Forelimb muscle (tissue), 1 donor: ENCODE measurements at regions not wholly inside any gene's neighbourhood (a gene's known extent, or its start where the extent isn't known, plus 50 kb on each side); places are given as distances from the start of the nearest gene placed in this dataset.

Source experiments
- DNase-seq: peaks from one replicate; pipeline ENCODE4 v3.0.0-alpha.2; 2013; ENCODE audit warnings: low read depth

DNA sequence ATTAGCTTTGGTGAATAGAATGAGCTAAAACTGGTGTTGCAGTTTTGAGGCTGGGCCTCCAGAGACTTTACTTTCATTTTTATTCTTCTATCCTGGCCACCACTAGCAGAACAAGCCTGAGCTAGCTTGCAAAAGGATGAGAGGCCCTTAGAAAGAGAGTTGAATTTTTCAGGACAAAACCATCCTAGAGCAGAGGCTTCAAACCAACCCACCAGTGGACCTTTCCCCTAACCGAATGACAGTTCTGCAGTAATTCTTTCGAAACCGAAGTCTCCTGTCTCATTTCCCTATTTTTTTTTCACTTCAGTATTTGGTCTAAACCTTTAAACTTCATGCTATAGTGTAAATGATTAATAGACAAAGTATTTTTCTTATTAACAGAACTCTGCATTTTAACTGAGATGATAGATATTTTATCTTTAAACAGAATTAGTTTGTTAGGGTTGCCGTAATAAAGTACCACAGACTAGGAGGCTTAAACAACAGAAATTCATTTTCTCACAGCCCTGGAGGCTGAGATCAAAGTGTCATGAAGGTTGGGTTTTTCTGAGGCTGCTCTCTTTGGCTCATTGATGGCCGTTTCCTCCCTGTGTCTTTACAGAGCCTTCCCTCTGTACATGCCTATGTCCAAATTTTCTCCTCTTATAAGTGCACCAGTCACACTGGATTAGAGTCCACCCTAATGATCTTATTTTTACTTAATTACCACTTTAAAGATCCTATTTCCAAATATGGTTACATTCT lies 80.6 kb upstream of the PAK5 start:
- no peak for DNase-seq

DNA sequence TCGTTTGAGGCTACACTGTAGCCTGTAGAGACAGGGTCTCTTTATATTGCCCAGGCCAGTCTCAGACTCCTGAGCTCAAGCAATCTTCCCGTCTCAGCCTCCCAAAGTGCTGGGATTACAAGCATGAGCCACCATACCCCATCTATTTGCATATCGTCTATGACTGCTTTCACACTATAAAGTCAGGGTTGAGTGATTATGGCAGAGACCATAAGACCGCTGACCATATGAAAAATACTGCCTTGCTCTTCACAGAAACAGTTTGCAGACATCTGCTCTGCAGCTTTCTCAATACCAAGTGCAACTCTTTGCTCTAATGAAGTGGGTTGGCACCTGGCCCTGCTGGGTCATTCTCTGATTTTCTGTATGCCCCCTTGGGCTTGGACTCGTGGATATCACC lies 79.5 kb upstream of the PAK5 start:
- DNase-seq: no peak

DNA sequence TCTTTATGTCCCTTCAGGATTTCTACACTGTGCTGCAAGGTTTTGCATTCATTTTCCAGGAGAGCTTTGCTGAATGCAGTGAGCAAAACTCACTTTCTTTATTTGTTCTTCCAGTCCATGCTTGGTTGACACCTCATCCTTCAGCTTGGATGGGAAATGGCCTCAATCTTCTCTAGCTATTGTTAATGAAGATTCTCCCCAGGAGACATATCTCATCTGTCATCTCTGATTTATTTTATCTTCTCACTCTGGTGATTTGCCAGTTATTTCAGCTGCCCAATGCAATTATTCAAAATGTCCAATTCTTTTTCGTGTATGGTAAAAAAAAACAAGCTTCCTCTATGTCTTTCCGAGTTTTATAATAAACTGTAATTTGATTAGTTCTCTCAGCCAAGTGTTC lies 77.9 kb upstream of the PAK5 start:
- no peak for DNase-seq

DNA sequence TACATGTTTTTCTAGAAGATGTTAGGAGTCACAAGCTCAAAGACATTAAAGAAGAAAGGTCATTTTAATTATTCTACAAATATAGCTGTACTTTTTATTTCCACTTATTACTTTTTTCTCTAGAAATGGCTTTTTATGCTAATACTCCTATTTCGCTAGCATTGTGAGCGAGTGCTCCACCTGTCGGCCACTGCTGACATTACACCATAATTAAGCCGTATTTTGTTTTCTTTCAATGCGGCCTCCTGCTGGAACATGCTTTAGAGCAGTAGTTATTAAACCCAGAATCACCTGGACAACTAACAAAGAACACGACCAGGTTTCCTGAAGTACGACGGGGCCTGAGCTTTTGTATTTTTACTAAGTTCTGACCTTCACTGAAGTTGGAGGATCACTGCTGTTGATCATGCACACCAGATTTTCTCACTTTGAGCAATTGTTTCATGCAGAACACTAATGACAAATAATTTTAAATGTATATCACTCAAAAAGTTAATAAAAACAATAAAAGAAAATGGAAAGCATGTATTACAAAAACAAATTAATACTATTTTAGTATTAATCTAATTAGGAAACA lies 74.1 kb upstream of the PAK5 start:
- DNase-seq: peak; percentile 13

DNA sequence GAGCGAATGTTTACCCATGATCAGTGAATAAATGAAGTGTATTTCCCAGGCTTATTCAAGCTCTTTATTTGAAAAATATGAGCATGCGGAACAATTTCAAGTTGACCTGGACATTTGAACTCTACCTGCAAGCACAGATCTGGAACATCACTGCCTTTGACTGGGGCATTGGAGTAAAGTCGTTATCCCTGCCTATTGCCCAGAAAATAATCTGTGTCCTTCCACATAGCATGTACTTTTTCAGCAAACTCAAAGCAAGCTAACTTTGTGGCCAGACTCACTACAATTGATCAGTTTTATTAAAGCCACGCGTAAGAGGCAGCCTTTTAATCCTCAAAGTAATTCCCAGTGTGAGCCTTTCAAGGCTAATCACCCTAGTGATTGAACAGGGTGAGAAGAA lies 73.4 kb upstream of the PAK5 start:
- no peak for DNase-seq

DNA sequence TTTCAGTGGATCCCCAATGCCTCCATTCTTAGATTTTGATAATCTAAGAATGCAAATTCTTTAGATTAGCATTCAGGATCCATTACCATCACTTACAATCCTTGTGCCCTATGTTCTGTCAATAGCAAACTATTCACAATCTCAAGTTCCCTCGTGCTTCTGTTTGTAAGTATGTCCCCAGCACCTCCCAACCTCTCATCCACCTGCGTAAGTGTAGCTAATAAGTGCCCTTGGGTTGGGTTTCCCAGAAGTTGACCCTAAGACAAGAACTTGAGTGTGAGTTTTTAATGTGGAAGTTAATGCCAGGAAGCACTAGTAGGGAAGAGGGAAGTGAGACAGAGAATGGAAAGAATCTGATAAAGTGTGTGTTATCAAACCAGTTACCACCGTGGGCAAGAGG lies 72.6 kb upstream of the PAK5 start:
- DNase-seq: no peak

DNA sequence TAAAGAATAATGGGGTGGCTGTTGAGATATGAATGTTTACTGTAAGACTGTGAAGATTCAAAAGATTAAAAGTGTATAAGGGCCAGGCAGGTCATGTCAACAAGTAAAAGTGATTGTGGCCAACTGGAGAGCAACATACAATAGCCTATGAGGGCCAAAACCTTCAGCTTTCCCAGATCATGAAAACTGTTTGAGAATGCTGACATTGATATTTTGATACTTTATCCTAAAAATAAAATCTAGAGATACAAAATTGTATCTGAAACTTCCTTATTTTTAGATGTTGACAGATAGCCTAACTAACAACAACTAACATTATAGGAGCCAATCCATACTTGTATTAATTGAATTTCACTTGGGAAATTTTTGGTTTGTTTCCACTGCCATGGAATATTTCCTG lies 70.3 kb upstream of the PAK5 start:
- no peak for DNase-seq

DNA sequence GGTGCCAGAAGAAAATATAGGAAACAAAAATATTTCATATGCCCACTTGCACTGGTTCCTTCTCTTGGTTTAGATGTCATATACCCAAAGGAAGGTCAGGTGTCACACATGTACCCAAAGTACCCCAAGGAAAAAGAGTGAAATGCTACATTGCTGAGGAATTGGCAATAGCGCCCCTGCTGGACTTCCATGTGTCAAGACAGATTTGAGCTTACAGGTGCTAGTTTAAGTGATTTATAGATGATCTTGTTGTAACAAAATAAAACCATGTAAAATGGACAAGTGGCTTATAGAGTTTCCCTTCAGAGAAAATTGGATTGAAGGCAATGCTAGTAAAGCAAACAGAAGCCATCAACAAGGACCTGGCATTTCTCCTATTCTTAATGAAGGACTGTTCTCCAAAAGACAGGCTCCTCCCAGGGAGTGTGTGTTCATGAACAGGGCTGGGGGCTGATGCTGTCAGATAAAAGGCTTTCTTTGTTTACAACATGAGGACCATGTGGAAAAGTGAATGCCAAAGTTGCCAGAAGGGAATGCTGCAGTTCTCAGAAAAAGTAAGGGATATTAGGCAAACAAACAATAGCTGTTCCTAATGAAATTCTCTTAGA lies 64.3 kb upstream of the PAK5 start:
- DNase-seq: no peak

DNA sequence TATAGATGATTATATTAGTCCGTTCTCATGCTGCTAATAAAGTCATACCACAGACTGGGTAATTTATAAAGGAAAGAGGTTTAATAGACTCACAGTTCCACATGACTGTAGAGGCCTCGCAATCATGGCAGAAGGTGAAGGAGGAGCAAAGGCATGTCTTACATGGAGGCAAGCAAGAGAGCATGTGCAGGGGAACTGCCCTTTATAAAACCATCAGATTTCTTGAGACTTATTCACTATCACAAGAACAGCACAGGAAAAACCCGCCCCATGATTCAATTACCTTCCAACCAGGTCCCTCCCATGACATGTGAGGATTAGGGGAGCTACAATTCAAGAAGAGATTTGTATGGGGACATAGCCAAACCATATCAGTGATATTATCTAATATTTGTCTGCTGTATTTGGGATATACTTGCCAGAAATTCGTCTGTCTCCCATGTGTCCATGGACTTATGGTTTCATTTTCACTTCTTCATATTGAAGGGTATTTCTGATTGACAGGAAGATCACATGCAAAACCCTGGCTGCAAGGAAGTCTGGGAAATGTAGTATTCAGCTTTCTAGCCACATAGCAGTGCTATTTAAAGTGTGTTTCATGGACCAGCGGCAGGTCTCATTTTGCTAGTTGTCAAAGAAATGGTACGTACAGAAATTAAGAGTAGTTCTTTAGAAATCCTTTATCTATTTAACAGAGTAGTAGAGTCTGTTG lies 50.5 kb upstream of the PAK5 start:
- DNase-seq: no peak
